NCI-H446 (cell line): ENCODE measurements at regions not wholly inside any gene's neighbourhood (a gene's known extent, or its start where the extent isn't known, plus 50 kb on each side); places are given as distances from the start of the nearest gene placed in this dataset.

Source experiments
- DNase-seq, 2 experiments: peaks; one replicate each; lab custom pipeline; 2025; lab: John Stamatoyannopoulos, UW

DNA sequence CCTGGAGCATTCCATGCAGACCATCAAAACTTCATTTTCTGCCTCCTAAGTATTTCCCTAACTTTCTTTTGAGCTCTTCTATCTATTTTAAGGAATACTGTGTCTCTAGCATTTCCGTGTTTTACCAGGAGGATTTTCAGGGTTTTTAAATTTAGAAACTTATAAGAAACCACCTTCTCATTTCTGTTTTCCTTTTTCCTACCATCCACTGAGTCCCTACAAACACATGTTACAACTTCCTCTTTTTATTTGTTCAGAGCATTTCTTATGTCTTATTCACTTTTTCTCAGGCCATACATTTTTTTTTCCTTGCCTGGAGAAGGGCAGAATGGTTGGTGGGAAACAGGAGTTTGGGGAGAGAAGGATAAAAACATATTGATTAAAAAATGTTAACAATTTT lies 130.0 kb upstream of the BMP5 start:
- no peak for DNase-seq

DNA sequence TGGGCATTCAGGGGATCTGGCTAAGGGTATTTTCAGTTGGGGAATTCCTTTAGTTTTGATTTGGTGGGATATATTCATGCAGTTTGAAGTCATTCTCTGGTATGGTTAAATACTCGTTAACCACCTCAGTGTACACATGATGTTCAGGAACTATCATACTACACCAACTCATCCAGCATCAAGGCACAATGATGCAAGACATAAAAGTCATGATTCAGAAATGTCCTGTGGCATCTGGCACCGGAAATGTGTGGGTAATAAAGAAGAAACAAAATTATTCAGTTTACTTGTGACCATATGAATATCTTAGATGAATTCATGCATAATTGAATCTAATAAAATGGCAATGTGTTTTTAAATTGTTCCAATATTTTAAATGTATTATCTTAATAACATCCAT lies 129.0 kb upstream of the BMP5 start:
- no peak for DNase-seq

DNA sequence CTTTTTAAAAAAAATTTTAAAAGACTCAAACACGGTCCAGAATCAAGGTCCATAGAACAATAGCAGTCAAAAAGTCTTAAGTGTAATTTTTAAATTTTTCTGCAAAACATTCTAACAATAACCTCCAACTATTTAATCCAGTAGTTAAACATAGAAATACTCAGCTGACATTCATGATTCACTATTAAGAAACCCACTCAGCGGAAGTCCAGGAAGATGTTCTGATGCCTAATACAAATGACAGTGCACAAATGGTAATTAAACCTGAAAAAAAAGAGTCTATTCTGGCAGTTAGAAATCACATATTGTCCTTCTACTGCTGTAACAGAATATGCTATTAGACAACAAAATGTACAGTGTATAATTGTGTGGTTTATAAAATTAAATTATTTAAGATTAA lies 128.2 kb upstream of the BMP5 start:
- no peak for DNase-seq

DNA sequence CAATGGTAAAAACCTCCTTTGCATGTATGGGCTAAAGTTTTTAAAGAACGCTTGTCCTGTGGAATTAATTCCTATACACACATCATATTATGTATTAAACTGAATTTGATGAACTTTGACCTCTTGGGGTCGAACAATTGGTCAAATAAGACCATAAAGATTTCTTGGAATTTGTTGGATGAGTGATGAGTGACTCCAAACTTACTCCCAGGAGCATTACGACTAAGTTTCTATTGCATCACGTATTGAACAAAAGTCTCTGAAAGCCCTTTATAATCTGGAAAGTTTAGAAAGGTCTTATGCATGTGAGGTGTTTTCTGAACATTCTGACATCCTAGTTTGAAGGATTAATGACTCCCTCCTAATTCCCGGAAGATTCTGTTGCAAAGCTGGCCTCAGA lies 126.9 kb upstream of the BMP5 start:
- no peak for DNase-seq

DNA sequence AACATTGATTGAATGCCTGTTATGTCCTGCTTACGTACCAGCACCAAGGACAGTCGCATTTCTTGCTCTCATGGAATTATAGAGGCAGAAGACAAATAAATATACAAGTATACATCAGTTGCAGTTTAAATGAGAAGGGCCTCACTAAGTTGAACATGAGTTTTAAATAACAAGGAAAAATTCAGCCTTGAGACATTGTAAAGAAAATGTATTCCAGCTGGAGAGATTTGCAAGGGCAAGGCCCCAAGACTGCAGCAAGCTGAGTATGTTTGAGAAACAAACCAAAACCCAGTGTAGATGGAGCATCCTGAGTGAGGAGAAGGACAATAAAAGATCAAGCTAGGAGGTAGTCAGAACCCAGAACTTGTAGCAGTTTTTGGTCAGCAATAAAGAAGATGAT lies 123.2 kb upstream of the BMP5 start:
- DNase-seq, result no peak

DNA sequence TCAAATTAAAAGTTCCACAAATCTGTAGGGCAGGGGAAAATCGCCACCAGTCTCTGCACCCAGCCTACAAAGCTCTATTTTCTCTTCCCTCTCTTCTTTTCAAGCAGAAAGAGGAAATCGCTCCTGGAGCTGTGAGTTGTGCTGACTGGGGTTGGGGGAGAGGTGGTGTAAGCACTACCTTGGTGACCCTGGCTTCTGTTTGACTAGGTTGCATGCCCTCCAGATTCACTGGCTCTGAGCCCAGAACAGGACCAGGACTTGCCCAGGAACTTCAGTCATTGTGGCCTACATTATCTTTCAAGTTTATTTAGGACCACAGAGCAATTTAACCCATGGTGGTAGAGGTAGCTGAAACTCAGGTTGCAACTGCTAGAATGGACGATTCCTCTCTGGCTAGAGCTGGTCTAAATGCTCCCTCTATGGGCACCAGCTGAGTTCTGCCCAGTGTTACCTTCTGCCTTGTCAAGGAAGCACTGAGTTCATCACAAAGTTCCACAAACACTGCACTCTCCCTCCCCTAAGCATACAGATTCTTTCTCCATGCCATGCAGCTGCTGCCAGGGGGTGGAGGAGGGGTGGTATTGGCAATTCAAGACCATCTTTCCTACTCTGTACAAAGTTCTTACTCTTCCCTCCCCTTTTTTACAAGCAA lies 122.0 kb upstream of the BMP5 start:
- no peak for DNase-seq

DNA sequence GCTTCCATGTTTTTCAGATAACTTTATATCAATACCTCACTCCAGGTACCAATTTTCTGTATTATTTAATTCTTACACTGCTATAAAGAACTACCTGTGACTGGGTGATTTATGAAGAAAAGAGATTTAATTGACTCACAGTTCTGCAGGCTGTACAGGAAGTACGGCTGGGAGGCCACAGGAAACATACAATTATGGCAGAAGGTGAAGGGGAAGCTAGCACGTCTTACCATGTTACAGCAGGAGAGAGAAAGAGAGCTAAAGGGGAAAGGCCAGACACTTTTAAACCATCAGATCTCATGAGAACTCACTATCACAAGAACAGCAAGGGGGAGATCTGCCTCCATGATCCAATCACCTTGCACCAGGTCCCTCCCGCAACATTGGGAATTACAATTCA lies 119.1 kb upstream of the BMP5 start:
- DNase-seq, result no peak

DNA sequence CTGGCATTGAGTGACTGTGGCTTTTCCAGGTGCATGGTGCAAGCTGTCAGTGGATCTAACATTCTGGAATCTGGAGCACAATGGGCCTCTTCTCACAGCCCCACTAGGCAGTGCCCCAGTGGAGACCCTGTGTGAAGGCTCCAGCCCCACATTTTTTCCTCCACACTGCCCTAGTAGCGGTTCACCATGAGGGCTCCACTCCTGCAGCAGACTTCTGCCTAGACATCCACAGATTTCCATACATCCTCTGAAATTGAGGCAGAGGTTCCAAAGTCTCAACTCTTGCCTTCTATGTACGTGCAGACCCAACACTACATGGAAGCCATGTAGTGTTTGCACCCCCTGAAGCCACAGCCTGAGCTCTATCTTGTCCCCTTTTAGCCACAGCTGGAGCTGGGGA lies 118.0 kb upstream of the BMP5 start:
- no peak for DNase-seq

DNA sequence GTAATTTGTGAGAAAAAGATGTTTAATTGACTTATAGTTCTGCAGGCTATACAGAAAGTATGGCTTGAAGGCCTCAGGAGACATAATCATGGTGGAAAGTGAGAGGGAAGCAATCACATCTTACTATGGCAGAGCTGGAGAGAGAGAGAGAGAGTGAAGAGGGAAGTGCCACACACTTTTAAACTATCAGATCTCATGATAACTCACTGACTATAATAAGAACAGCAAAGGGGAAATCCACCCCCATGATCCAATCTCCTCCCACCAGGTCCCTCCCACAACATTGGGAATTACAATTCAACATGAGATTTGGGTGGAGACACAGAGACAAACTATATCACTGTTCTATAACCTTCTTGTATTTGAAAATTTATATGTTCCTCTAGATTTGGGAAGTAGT lies 117.2 kb upstream of the BMP5 start:
- DNase-seq, result no peak

DNA sequence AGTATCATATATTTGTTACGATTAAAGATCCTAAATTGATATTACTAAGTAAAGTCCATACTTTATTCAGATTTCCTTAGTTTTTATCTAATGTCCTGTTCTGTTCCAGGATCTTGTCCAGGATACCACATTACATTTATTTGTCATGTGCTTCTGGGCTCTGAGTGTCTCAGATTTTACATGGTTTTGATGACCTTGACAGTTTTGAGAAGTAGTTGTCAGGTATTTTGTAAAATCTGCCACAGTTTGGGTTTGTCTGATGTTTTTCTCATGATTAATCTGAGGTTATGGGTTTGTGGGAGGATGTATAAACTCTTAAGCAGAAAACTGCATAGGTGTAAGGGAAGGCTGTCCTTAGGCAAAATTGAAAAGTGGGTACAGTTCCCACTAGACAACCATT lies 109.9 kb upstream of the BMP5 start:
- DNase-seq, result no peak

DNA sequence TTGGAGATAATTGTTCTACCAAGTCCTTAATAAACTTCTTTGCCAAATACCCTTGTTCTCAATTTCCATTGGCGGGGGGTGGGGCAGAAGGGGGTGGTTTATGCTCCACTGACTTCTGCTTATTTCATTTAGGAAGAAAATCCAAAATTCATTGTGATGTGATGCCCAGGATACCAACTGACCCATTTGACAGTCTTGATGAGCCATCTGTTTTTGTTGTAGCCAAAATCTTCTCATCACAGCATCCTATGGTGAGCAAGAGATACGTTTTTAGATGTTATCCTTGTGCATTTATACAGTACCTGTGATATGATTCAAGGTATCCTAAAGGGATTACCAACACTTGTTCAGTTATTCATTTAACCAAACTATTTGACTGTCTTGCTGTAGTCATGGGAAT lies 108.5 kb upstream of the BMP5 start:
- DNase-seq, result no peak

DNA sequence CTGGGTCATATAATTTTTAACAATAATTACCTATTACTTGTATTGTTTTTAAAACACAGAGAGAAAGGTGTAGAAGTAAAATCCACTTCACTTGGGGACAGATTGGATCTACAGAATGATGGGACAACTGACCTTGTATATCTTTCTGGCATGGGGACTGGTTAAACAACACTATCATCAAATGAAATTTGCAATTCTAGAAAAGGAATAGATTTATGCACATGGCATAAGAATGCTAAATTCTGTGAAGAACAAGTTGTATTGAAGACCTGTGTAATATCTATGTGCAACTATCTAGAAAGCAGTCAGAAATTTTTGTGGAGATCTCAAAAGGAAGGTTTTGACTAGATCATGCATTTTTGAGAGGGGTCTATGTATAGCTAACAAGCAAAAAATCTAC lies 106.3 kb upstream of the BMP5 start:
- DNase-seq, result no peak

DNA sequence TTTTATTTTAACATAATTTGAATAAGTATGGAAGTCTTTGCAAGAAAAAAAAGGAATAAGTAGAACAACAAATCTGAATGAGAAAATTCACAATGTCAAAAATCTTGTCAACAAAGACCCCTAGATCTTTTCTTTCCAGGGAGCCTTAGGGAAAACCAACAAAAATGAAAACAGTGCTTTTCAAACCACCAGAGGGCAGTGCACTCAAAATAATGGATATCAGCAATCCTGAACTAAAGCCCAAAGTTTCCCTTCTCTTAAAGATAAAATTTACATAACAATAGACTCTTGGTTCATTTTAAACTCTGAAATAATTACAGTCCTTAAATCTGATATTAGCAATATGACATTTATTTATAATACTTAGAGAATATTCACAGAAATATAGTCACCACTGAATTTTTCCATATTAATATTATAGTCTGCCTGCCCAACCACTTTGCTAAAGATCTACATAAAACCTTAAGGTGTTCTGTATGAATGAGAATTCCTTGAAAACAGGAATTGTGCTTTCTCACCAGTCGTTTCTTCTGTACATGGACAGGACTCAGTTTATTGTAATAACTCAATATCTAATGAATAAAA lies 105.3 kb upstream of the BMP5 start:
- peak; percentile 51 to 73 for DNase-seq

DNA sequence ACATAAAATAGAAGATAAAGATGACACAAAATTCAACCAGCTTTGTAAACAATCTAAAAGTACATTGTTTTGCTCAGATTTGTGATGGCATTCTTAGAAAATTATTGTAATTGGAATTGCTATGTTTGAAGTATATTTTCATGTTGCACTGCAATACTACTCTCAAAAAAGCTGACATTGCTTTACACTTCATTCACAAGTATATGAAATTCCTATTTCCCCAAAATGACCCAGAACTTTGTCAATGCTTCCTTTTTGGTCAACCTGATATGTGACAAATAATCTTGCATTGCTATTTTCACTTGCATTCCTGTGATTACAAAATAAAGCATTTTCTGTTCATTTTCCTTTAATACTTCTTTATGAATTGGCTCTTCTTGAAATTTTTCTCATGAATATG lies 104.1 kb upstream of the BMP5 start:
- DNase-seq, result no peak

DNA sequence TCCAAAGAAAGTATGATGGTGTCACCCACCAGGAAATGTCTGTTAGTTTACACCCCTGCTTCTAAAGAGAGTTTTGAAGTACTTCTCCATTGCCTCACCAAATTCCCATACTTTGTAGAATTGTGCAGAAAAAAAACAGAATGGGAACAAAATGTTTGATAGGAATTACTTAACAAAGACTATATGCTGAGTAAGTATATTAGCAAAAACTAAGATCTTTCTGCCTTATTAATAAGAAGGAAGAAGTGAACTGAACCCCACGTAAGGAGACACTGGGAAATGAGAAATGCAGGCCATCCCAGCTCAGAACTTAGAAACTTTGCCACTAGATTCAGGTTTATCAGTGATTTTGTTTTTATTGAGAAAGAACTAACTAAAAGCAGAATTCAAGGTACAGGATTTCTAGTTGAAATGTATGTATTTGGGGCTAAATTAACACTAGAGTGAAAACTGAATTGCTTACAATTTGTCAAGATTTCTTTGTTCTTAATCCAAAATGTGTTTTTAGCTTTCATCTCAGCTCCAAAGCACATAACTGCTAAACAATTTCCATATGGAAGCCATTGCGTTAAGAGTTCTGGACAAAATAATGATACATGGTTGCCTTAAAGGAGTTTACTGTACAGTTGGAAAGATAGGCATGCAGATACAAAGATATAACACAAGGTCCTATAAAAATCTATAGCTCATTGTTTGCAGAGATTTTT lies 102.7 kb upstream of the BMP5 start:
- DNase-seq, result no peak

DNA sequence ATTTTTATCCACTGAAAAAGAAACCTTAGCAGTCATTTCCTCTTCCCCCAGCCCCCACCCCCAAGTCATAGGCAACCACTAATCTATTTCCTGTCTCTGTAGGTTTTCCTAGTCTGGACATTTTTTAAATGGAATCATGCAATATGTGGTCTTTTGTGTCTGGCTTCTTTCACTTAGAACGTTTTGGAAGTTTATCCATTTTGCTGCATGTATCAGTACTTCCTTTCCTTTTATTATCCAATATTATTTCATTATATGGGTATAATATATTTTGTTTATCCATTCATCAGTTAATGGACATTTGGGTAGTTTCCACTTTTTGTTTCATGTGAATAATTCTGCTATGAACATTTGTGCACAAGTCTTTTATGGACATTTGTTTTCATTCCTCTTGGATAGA lies 99.3 kb upstream of the BMP5 start:
- DNase-seq, result no peak

DNA sequence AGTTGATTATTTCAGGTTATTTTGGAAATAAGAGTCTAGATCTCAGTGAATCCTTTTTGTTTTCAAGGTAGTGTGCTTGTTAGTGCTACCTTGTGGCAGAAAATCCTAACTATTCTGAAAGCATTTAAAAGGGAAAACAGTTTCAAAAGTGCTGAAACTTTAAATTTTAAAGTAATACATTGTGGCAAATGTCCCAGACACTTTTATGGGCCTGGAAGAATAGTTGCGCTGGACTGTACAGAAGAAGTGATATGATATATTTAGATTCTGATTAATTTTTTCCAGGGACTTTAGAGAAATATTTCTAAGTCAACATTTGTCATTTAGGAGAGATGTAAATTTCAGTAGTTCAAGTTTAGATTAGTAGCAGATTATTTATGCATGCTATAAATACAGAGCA lies 96.7 kb upstream of the BMP5 start:
- DNase-seq, result no peak

DNA sequence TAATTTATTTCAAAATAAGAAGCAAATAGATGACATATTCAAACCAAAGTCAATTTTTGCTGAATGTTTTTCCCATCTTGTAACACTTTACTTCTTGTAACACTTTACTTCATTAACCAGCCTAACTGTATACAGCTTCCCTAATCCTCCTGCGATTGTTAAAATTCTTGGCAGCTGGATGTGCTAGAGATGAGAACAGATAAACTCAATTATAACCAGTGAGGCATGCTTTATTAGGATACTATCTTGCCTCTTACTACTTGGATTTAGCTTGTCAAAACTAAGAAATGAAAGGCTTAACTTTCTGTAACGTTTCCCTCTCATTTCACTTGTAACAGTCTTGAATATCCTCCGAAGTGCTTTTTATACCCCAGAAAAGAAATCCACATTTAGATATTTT lies 94.1 kb upstream of the BMP5 start:
- DNase-seq, result peak in 1 of 2 experiments; percentile 7

DNA sequence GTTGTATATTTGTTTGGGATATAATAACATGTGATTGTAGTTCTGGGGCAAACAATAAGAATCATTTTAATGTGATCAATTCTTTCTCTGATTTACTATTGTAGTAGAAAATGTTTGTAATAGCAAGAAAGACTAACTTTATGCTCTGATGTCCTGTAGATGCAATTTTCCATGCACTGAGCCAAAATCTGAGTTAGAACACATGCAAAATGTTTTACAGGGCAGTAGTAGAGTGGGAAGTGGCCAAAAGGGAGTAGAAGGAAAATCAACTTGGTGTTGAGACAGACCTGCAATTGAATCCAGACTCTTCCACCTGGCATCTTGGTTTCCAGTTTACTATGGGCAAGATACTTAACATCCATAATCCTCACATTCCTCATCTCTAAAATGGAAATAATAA lies 93.5 kb upstream of the BMP5 start:
- DNase-seq, result no peak

DNA sequence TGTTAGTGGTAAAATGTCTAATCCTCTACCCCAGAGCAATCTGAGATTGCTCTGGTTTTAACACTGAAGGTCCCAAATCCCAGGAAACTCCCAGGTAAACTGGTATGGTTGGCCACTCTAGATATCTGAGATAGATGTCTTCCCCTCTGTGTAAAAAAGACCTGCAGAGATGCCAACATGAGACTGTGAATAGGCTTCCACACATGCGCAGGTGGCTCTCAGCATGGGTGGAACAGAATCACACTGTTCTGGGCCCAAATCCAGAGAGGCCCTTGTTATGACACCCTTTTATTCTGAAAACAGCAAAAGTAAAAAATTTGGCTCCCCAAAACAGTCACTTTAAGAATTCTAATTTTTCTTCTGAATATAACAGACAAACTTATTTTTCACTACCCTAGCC lies 88.7 kb upstream of the BMP5 start:
- peak in 1 of 2 experiments; percentile 50 for DNase-seq

DNA sequence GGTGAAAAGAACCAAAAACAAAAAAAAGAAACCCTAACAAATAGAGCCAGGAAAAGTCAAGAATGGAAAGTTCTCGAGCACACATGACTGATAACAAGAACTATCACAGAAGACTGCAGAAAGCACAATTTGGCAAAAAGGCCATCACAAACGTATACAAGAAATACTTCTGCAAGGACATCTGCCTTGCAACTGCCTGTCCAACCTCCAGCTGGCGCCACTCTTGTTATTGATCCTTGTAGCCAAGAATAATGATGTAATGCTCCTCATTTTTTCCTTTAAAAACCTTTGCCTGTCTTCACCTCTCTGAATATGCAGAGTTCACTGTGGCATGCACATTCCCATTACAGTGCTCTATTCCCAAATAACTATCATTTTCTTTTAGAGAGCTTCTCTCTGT lies 87.9 kb upstream of the BMP5 start:
- peak in 1 of 2 experiments; percentile 61 for DNase-seq

DNA sequence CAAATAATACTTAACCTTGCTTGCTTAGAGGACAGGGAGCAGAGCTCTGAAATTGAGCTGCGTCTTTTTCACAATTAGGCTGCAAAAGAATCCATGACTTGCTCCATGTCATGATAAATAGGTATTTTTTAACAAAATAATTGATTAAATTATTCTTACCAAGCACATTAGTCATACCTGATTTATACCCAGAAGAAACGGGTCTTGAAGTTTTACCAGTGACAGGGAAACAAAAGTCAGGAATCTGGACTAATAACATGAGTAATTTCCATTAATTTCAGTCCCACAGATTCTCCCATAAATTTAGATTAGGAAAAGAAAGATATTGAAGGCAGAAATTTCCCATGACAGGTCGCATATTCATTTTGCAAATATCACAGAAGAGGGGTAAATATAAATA lies 85.0 kb upstream of the BMP5 start:
- DNase-seq, result no peak

DNA sequence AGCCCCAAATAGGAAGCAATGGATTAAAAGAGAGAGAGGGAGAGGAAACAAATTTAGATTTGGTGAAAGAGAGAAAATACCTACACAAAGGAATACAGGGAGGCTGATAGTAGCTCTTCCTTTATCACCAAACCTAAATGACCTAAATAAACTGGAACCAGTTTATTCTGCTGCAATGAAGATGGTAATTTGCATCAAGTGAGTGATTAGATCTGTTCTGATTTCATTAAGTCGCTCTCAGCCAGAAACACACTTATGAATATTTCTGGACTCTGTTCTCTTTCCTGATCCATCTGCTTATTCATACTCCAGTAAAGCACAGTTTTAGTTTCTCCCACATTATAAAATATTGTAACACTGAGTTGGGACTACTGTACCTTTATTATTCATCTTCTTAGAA lies 83.4 kb upstream of the BMP5 start:
- DNase-seq, result no peak

DNA sequence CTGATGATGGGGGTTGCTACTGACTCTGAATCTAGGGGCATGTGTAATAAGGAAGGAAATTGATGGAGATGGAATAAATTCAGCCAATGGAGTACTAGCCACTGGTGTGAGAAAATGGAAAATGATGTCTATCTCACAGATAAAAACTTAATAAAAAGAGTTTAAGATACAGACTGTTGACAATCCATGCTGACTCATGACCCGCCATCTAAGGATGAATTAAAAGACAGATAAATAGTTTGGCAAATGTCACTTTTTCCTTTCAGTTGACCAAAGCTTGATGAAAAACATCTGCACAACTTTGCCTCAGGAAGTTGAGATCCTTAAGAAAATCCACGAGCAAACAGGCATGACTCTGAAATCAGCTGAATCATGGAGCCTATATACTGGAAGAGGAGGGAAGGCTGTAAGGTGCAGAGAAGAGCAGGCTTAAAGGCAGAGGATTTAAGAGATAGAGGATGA lies 82.6 kb upstream of the BMP5 start:
- DNase-seq, result no peak
